C4-2B (cell line): ENCODE measurements at regions not wholly inside any gene's neighbourhood (a gene's known extent, or its start where the extent isn't known, plus 50 kb on each side); places are given as distances from the start of the nearest gene placed in this dataset.

ENCODE experiments used
- CTCF ChIP-seq: fragments of 450-650 bp; conservative IDR thresholded peaks from 2 replicates; pipeline ENCODE4 v1.5.1; 2017; ENCODE audit warnings: mild to moderate bottlenecking
- ZFX ChIP-seq: fragments of 450-650 bp; IDR thresholded peaks from 2 replicates; pipeline ENCODE4 v1.6.1; 2017

- TF ChIP-seq CTCF (no peak), ZFX (no peak)
Observed at GRCh38 chr11:119853581-119854360, 124.8 kb upstream of the NECTIN1 start.
